Activated T-cell treated with anti-CD3 and anti-CD28 coated beads, Interleukin-2, amount 50 U/mL, for 4 hours (primary cell): ENCODE measurements at regions not wholly inside any gene's neighbourhood (a gene's known extent, or its start where the extent isn't known, plus 50 kb on each side); places are given as distances from the start of the nearest gene placed in this dataset.

Experiments
- ATAC-seq, 2 donors: fragments of 200-7000 bp; cut with Tn5 transposase; one replicate each; pipeline ENCODE4 v1.10.0; 2021
- DNase-seq: peaks from one replicate; pipeline ENCODE4 v3.0.0-alpha.2; 2020
- H3K27me3 Mint-ChIP-seq: one replicate; pipeline ENCODE4 v1.8.0; 2021; ENCODE audit warnings: low read depth, mixed read lengths
- H3K36me3 Mint-ChIP-seq: one replicate; pipeline ENCODE4 v1.8.0; 2022; ENCODE audit warnings: mixed read lengths; ENCODE audit not compliant: insufficient read depth
- H3K4me1 Mint-ChIP-seq: one replicate; pipeline ENCODE4 v1.8.0; 2021; ENCODE audit warnings: low read depth, mixed read lengths
- H3K4me3 Mint-ChIP-seq: one replicate; pipeline ENCODE4 v1.8.0; 2021; ENCODE audit warnings: mild to moderate bottlenecking, moderate library complexity, mixed read lengths
- H3K9me3 Mint-ChIP-seq: one replicate; pipeline ENCODE4 v1.8.0; 2021; ENCODE audit warnings: mixed read lengths

- Mint-ChIP-seq H3K27me3 (peaks cover 30% of the 10 kb centered on the region), H3K9me3 (no peaks in the 10 kb centered on the region), H3K4me3 (no peak overlapping the region), H3K4me1 (no peaks in the 10 kb centered on the region), H3K36me3 (no peaks in the 10 kb centered on the region)
- no peak for ATAC-seq
- DNase-seq, result no peak
Measured at GRCh38 chr6:98782772-98783171, 51.6 kb upstream of the POU3F2 start.

- Mint-ChIP-seq H3K36me3 (no peaks in the 10 kb centered on the region), H3K9me3 (no peaks in the 10 kb centered on the region), H3K4me3 (no peak overlapping the region), H3K27me3 (peaks cover 33% of the 10 kb centered on the region), H3K4me1 (no peaks in the 10 kb centered on the region)
- no peak for DNase-seq
- ATAC-seq, result no peak
Measured at GRCh38 chr6:98783578-98783977, 50.8 kb upstream of the POU3F2 start.
